ENCODE measurements at regions not wholly inside any gene's neighbourhood (a gene's known extent, or its start where the extent isn't known, plus 50 kb on each side); places are given as distances from the start of the nearest gene placed in this dataset.
A peak's percentile ranks its signal among the peaks of the same experiment; 100 is the strongest.
"Not testable (repeated sequence)": the region's sequence is repeated elsewhere in the genome, so short reads cannot be mapped to it uniquely, and the experiment has no call there.

DNA sequence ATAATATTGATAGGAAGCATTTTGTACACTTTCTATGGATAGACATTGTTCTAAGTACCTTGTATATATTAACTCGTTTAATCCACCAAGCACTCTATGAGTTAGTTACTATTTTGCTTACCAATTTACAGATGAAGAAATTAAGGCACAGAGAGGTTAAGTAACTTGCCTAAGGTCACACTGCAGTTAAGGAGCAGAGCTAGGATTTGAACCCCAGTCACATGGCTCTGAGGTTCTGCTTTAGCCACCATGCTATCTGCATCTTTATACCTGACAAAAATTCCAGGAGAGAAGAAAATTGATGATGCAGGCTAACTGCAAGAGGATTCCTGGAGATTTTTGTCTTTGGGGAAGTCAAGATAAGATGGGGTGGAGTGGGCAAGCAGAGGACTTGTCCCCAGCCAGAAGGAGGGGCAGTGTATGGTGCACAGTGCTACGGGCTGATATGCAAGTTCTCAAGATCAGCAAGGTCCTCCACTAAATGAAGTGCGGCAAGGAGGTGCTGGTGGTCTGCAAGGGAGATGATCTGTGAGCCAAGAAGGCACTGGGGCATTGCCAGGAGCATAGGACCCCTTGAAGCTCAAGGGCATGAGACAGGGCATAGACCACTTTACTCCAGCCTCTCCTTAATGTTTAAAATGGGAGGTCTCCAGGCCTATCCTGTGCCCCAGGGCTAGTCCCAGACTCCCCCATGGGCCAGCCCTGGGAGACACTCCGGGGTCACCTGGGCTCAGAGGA is 430.6 kb downstream of the RPS24 start:
- no peak for DNase-seq

DNA sequence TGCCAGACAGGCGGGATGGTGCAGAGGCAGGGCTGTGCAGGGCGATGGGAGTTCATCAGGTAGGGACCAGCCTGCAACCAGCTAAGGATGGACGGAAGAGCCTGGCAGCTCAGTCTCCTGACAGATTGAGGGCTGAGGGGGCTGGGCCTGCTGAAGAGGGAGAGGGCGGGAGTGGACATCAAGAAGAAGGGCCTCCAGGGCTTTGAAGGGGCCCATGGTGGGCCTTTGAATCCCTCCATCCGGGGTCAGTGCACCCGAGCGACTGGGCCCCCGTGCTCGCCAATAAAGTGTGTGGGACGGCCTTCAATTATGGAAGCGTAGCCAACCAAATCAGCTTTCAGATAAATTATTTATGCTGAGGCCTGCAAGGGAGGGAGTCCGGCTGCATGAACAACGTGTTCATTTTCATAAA is 431.2 kb downstream of the RPS24 start:
- no peak for DNase-seq

DNA sequence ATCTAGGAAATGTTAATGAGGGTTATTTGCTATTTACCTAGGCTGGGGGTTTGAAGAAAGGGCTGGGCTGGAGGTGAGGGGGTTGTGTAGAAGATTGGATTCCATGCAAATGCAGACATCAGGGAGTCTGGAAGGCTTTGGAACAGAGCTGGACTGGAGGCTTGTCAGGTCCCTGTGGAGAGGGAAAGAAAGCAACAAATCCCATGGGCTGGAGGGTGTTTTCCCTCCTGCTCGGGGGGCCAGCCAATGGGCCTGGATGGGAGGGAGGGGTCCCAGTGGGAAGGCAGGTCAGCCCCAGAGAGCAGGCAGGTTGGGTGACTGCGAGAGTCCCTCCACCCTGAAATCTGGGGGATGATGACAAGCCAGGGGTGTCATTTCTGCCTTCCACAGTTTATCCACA is 431.8 kb downstream of the RPS24 start:
- DNase-seq = no peak

DNA sequence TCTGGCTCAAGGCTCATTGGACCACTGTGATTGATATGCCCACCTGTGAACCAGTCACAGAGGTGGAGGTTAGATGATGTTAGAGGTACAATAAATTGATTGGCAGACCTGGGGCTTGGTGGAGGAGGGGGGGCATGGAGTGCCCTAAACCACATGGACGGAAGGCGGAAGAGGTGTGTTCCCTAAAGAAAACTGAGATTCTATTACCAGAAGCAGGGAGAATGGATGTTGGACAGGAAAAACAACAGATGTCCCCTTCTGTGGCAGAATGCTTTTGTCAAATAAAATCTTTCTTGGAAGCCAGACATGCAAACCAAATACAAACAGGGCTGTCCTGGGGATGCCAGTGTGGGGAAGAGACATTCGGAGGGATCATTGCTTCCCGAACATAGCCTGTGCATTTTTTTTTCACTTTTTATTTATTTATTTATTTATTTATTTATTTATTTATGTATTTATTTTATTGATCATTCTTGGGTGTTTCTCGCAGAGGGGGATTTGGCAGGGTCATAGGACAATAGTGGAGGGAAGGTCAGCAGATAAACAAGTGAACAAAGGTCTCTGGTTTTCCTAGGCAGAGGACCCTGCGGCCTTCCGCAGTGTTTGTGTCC is 433.9 kb downstream of the RPS24 start:
- DNase-seq = no peak

DNA sequence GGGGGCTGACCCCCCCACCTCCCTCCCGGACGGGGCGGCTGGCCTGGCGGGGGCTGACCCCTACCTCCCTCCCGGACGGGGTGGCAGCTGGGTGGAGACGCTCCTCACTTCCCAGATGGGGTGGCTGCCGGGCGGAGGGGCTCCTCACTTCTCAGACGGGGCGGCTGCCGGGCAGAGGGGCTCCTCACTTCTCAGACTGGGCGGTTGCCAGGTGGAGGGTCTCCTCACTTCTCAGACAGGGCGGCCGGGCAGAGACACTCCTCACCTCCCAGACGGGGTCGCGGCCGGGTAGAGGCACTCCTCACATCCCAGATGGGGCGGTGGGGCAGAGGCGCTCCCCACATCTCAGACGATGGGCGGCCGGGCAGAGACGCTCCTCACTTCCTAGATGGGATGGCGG is 435.1 kb downstream of the RPS24 start:
- DNase-seq = not testable (repeated sequence)

DNA sequence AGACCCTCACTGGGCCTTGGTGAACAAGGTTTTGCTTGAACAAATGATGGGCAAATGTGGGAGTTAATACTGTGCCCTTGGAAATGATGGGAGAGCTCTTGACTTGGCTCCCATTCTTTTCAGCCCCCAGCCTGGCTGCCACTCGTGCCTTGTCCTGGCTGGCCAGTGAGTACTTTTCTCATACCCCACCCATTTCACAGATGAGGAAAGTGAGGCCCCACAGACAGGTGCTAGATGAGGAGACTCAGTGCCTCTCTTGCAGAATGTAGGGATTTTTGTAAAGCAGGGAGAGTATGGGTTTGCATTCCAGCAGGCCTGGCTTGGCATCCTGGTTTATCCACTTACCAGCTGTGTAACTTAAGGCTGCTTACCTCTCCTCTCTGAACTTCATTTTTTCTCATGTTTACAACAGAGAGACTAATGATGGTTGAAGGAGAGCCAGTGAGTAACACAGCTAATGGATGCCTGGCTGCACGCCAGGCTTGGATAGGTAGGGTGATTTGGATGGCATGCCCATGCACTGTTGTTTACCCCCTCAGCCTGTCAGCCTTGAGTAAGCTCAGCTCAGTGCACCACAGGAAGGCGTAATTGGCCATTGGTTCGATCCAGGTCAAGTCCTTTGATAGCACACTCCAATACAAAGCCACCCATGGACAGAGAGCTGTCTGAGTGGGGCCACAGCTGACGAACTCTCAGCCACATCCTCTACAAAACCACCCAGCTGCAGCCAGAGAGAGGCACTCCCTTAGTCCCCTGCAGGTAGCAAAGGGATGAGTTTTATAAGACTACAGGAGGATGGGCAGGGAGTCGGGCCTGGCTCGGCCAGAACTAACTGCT is 436.8 kb downstream of the RPS24 start:
- peak; percentile 85 for DNase-seq

DNA sequence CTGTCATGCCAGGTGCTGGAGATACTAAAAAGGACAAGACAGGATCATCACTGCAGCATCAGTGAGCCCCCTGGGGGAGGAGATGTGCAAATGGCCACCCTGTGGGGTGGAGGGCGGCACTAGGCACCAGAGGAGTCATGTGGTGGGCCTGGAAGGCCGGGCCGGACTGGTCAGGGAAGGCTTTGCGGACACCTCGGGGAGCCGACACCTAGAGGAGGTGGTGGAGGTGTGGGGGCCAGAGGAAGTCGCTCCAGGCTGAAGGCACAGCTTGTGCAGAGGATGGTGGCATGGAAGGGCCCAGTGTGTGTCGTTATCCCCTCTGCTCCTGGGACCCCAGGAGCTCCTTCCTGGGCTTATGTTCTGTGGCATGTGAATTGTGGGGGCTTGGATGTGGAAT is 437.7 kb downstream of the RPS24 start:
- DNase-seq = no peak

DNA sequence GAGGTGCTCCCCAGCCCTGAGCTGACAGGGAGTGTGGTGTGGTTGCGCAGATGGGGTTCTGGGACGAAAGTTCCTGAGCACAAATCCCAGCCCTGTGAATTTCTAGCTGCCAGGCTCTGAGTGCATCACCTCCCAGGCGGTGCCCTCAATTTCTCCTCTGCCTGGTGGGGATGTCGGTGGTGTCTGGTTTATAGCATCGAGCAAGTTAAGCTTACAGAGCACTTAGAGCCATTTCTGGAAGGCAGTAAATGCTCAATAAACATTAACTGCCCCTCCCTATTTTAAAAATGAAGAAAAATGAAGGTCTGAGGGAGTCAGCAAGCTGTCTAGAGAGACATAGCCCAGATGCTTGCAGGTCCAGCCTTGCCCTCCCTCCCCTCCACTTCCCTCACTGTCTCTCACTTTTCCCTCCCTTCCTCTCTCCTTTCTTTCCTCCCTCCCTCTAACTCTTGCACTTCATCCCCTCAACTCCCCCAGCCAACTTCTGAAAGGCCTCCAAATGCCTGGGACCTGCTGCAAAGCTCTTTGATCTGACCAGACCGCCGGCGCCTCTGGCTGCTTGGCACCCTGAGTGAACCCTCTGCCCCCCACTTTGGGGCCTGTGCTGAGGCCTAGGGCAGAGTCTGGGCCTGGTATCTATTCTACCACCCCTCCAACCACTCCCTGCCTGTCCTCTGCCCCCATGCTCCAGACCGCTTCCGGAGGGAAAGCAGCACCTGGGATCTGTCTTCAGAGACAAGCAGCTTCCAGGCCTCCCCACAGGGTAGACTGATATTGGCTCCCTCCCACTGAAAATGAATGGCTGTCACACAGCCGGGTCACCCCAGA is 438.3 kb downstream of the RPS24 start:
- no peak for DNase-seq

DNA sequence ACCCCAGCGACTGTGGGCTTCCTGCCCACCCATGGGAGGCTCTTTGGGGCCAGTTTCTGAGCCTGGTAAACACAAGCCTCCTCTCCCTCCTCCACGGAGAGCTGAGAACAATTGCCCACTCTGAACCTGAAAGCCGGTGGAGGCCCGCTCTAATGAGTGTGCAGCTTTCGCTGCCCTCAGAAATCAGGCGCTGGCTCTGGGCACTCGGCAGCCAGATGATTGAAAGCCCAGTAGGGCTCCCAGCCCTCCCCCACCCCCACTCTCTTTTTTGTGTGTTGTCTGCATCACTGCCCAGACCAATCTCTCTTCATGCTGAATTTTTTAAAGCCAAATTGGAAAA is 438.9 kb downstream of the RPS24 start:
- DNase-seq = peak; percentile 8

DNA sequence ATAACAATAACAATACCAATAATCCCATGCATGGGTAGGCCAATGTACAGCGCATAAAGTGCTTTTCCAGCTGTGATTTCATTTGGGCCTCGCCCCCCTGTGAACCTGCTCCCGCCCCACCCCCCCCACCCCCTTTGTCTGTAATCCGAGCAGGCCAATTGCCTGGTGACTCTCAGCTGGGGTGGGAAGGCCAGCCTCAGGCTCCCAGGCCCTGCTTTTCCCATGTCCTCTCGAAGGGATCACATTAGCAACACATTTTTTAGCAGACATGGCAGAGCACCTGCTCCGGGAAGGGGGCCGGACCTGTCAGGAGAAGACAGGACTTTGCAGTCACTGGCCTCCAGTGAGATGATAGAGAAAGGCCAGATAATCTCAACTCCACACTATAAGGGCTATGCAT is 439.3 kb downstream of the RPS24 start:
- DNase-seq = no peak

DNA sequence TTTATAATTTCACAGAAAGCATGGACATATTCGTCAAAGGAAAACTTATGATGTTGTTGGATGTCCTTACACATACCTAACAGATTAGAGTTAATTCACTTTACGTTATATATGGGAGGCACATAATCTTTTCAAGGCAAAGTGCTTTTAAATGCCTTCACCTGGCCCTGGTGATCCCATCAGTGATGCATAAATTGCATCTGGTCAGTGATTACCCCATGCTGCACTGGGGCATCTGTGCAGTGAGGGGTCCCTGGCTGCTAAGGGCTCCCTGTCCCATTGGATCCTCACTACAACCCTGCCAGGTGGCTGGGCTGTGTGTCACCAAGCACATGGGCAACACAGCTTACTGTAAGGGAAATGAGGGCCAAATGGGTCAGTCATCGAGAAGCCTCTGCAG is 441.1 kb downstream of the RPS24 start:
- no peak for DNase-seq

DNA sequence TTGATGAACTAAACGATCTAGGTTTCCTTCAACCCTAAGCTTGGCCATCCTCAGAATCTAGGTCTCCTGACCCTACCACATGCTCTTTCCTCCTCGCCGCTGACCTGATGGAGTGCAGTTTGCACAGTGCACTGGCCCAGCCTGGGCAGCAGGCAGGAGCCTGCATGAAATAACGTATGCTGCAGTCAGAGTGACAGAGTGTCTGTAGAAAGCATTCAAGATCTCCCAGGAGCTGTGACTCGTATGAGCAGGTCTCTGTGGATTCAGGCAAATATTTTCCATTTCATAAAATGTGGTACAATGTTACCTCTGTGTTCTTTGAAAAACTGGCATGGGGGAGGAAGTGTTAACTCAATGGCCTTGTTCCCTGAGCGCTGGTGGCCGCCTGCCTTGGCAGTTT is 441.8 kb downstream of the RPS24 start:
- DNase-seq = no peak

DNA sequence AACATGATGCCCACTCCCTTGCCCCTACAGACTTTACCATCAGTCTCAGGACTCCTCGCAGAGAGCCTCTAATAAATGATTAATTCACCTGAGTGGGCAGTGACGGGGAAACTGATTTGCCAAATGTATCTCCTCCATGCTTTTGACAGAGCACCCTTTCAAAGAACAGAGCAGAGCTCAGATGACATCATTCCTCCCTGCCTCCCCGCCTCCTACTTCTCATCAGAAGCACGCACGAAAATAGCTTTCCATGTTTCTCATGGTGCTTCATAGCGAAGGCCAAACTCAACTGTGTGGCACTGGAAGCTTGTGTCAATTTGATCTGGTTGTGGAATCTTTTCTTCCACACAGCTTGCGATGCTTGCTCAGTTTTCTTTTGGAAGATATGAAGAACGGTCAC is 442.5 kb downstream of the RPS24 start:
- DNase-seq = no peak

DNA sequence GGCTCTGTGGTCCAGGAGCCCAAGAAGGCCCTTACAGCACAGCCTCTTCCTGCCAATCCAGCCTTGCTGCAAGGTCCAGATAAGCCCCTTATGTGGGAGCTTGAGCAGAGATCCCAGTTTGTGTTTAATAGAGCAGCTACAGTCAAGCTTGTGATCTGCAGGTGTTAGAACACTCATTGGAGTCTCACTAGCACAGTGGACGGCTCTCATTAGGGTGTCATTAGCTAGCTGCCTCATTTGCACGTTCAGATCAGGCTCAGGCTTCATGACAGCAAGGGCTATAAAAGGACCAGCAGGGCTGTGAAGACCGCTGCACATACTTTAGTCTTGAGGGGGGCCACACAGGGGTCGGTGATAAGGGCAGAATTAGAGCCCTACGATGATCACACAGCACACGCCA is 443.2 kb downstream of the RPS24 start:
- no peak for DNase-seq

DNA sequence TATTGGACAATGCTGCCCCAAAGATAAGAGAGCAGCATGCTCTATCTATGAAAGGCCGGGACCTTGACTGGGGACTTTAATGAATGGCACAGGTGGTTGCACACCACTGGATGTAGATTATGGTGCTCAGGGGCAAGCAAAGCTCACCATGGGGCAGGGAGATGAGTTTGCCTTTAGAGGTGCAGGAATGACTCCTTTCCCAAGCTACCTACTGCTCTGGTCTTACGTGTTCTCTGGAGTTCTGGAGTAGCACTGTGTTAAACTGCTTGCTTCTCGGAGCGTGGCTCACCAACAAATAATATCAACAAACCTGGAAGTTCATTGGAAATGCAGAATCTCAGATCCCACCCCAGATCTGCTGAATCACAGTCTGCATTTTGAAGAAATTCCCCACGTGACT is 445.3 kb downstream of the RPS24 start:
- no peak for DNase-seq

DNA sequence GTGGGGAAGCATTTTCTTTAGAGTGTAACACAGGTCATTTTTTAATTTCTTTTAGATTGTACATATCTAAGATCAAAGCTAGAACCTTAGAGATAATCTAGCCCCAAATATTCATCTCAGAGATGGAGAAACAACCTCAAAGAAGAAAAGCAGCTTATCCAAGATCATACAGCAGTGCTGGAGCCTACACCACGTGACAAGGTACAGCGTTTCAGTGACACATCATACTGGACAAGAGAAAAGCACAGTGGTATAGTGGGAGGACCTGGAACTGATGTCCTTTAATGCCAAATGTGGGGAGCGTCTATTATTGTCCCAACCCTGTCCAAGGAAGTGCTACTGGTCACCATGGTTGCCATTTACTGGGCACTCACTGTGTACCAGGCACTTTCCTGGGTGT is 445.8 kb downstream of the RPS24 start:
- no peak for DNase-seq

DNA sequence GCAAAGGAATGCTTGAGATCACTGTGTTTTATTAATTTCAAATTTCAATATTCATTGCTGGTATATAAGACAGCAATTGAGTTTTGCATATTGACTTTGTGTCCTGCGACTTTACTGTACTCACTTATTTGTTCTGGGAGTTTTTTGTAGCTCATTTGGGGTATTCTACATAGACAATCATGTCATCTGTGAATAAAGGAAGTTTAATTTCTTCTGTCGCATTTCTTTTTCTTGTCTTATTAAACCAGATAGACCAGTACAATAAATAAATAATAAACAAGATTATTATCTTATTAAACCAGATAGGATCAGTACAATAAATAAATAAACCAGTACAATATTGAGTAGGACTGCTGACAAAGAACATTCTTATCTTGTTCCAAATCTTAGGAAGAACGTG is 448.2 kb downstream of the RPS24 start:
- no peak for DNase-seq

DNA sequence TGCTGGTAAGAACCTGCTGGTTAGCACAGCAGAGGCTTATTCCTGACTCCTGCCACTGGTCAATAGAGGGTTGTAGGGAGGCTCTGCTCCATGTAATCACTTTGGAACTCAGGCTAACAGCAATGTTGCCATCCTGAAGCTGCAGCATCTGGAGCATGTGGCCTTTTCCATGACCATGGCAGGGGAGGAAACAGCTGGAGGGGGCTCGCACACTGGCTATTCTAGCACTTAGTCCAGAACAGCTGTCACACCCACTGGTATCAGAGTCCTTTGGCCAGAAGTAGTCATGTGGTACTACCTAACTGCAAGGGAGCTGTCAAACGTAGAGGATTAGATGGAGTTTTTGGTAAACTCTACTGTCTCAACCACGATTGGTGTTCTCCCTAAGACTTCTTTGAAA is 450.0 kb downstream of the RPS24 start:
- DNase-seq = no peak

DNA sequence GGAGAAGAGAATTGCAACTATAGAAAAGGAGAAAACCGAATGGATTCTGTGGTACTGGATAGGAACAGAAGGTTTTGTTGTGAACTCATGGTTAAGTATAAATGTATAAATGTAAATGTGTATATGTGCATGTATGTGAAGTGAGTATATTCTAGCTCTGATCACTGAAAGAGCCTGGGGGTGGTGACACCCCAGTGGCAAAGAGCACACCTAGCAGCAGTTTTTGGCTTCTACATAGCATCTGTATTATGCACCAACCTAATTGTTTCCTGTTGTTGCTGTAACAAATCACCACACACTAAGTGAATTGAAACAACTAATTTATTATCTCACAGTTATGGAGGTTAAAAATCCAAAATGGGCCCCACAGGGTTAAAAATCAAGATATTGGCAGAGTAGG is 455.4 kb downstream of the RPS24 start:
- no peak for DNase-seq

DNA sequence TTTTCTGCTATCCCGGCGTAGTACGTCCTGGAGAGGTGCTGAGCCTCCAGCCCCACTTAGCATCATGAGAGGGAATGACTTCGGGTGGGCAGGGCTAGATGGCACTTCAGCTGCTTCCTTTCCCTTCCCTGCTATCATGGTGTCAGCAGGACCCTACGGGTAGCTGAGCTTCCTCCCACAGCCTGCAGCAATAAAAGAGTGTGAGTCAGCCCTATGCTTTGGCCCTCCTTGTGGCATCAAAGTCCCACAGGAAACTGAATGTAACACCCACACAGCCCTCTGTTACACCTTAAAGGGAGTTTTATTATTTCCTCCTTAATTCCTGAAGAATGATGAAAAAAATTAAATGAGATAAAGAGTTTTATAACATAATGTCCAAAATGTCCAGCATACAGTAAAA is 458.1 kb downstream of the RPS24 start:
- no peak for DNase-seq

DNA sequence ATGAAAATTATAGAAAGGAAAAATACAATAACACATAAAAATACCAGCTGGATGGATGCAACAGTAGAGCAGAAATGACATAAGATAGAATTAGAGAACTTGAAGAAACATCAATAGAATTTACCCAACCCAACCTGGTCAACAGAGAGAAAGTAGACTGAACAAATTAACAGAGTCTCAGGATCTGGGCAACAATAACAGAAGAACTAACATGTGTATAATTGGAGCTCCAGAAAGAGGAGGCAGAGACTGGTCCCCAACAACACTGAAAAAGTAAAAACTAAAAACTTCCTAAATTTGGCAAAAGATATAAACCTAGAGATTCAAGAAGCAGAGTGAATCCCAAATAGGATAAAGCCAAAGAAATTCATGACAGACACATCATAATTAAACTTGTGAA is 458.8 kb downstream of the RPS24 start:
- no peak for DNase-seq

DNA sequence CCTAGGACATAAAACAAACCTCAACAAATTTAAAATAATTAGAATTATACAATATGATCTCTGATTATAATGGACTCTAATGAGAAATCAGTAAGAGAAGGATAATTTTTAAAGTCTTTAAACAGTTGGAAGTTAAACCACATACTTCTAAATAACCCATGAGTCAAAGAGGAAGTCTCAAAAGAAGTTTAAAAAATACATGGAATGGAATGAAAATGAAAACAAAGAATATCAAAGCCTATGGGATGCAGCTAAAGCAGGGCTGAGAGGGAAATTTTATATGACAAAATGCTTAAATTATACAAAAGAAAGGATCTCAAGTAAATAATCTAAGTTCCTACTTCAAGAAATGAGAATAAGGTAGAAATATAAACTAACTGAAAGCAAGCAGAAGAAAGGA is 460.5 kb downstream of the RPS24 start:
- DNase-seq = no peak

DNA sequence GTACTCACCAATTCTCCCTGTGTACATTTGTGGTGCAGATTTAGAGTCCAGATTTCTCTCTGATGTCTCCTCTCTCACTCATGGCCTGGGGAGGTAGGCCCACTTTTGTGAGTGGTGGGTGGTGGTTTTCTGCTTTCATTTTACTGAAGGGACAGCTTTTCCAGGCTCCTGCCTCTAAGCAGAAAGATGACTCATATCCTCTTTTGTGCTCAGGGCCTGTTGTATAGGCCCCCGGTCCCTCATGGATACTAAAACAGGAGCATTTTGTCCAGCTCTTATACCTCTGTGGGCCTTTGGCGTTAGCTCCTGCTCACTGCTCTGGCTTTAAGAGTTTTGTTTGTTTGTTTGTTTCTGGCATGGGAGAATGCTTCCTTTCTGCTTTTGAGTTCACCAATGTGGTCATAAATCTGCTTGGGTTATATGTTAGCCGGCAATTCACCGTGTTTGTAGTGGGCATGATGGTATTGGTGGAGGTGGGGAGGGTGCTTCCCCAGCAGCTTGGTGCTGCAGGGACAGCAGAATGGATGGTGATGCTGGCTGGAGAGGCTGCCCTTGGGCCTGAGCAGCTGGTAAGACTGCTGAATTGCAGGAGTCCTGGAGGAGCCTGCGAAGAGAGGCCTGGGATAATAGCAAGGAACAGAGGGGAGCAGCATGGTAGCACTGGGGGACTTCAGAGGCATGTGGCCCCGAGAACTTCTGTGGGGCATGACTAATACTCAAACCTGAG is 468.7 kb downstream of the RPS24 start:
- DNase-seq = no peak

Data from NCI-H774 (cell line).